Tibial artery (tissue), 4 donors: ENCODE measurements at regions not wholly inside any gene's neighbourhood (a gene's known extent, or its start where the extent isn't known, plus 50 kb on each side); places are given as distances from the start of the nearest gene placed in this dataset.
"Not testable (repeated sequence)": the region's sequence is repeated elsewhere in the genome, so short reads cannot be mapped to it uniquely, and the experiment has no call there.

Source experiments
- DNase-seq, 2 donors: peaks; one replicate each; pipeline ENCODE4 v3.0.0-alpha.2; 2019
- H3K27ac ChIP-seq, 2 donors: fragments of 200-600 bp; sonication (generic) in 1 of 2; 1 replicate in 1 of 2; 2 replicates in 1 of 2; pipeline ENCODE4 v1.5.1; 2018 to 2019; ENCODE audit warnings: mild to moderate bottlenecking in 1 of 2
- H3K27me3 ChIP-seq, 2 donors: fragments of 200-600 bp; sonication (generic) in 1 of 2; one replicate each; pipeline versions ENCODE4 v1.5.1 to v1.6.0; 2016 to 2019
- H3K36me3 ChIP-seq, 3 donors: fragments of 200-600 bp; sonication (generic) in 2 of 3; one replicate each; pipeline ENCODE4 v1.5.1; 2016 to 2019; ENCODE audit warnings: mild to moderate bottlenecking in 2 of 3
- H3K4me1 ChIP-seq, 4 donors: fragments of 200-600 bp; sonication (generic) in 2 of 4; 1 replicate in 3 of 4; 2 replicates in 1 of 4; pipeline ENCODE4 v1.5.1; 2016 to 2019
- H3K4me3 ChIP-seq, 2 donors: fragments of 200-600 bp; sonication (generic) in 1 of 2; 1 replicate in 1 of 2; 2 replicates in 1 of 2; pipeline ENCODE4 v1.5.1; 2018 to 2019; ENCODE audit warnings: mild to moderate bottlenecking in 2 of 2
- H3K9me3 ChIP-seq, 3 donors: fragments of 200-600 bp; sonication (generic) in 1 of 3; one replicate each; pipeline ENCODE4 v1.5.1; 2016 to 2019
- CTCF ChIP-seq, 2 experiments: fragments of 200-600 bp in 1 of 2; fragments of 450-650 bp in 1 of 2; IDR thresholded peaks; one replicate each; pipeline ENCODE4 v1.5.1; 2017 to 2019; ENCODE audit warnings: antibody characterized with exemption in 2 of 2, mild to moderate bottlenecking in 1 of 2, moderate library complexity in 1 of 2
- intact Hi-C: fragments of 100-400 bp; cut with DNase I; formaldehyde crosslinking; loops from one replicate; pipeline ENCODE4 v1.15.0; 2023; ENCODE audit warnings: low total_unique reads

- no peaks in the 10 kb centered on the region for H3K27me3 ChIP-seq
- no peaks in the 10 kb centered on the region for H3K9me3 ChIP-seq
- TF ChIP-seq CTCF (IDR thresholded peaks at IDR 0.05) = no peak
- no peak for DNase-seq
- intact Hi-C loops = no loop called here
- H3K27ac ChIP-seq = no peak overlapping the region
- H3K4me1 ChIP-seq = no peaks in the 10 kb centered on the region
- H3K36me3 ChIP-seq = no peaks in the 10 kb centered on the region
- no peak overlapping the region for H3K4me3 ChIP-seq
Observed at GRCh38 chr12:59429766-59430165, 166.1 kb upstream of the SLC16A7 start.

- H3K4me3 ChIP-seq = no peak overlapping the region
- TF ChIP-seq CTCF (IDR thresholded peaks at IDR 0.05) = no peak
Observed at GRCh38 chr12:59425798-59426197, 170.0 kb upstream of the SLC16A7 start.

DNA sequence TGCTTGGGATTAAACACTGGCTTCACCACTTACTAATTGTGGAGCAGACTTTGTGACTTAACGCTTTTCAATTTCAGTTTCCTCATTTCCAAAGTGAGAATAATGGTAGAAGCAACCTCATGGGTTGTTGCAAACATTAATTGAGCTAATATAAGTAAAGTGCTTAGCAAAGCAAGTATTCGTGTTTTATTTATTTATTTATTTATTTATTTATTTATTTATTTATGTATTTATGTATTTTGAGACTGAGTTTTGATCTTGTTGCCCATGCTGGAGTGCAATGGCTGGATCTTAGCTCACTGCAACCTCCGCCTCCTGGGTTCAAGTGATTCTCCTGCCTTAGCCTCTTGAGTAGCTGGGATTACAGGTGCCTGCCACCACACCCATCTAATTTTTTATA is 171.2 kb upstream of the SLC16A7 start:
- H3K27ac ChIP-seq, intact Hi-C loops, H3K36me3 ChIP-seq, H3K27me3 ChIP-seq, H3K4me3 ChIP-seq, H3K4me1 ChIP-seq, DNase-seq, H3K9me3 ChIP-seq: not testable (repeated sequence)

More at GRCh38 chr12:59425798-59426197, 170.0 kb upstream of the SLC16A7 start:
- DNase-seq = no peak
- Histone ChIP-seq H3K27ac (no peak overlapping the region), H3K4me1 (no peaks in the 10 kb centered on the region), H3K27me3 (no peaks in the 10 kb centered on the region), H3K9me3 (no peaks in the 10 kb centered on the region), H3K36me3 (no peaks in the 10 kb centered on the region)
- intact Hi-C loops = no loop called here

DNA sequence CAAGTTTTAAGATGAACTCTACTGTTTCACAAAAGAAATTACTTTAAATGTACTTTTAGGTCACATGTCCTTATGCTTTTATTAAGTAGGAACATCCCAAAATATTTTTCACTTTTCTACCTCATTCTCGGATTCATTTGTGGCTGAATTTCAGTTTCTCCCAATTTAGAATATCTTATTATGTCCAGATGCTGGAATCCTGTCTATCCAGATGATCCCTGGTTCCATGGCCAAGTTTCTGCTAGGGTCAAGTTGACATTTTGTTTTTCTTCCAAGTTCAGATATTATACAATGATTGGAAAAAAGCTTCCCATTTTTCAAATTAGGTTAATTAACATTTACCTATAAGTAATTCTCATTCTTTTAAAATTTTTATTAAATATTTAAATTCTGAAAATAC is 181.8 kb upstream of the SLC16A7 start:
- H3K36me3 ChIP-seq = no peaks in the 10 kb centered on the region
- H3K4me3 ChIP-seq = no peak overlapping the region
- no peaks in the 10 kb centered on the region for H3K9me3 ChIP-seq
- H3K27ac ChIP-seq = no peak overlapping the region
- H3K27me3 ChIP-seq = no peaks in the 10 kb centered on the region
- intact Hi-C loops = no loop called here
- H3K4me1 ChIP-seq = no peaks in the 10 kb centered on the region
- no peak for TF ChIP-seq CTCF (IDR thresholded peaks at IDR 0.05)
- DNase-seq = no peak

- H3K9me3 ChIP-seq = no peaks in the 10 kb centered on the region
- no peaks in the 10 kb centered on the region for H3K36me3 ChIP-seq
- DNase-seq = no peak
- no peak overlapping the region for H3K4me3 ChIP-seq
- H3K27ac ChIP-seq = no peak overlapping the region
- H3K27me3 ChIP-seq = no peaks in the 10 kb centered on the region
- H3K4me1 ChIP-seq = peaks cover 0 to 14% (median 2%) of the 10 kb centered on the region in 4 donors
- no peak for TF ChIP-seq CTCF (IDR thresholded peaks at IDR 0.05)
- intact Hi-C loops = loop anchor here (10.0 kb wide), 1 partner anchor 426 kb away; no protein-coding TSS in a partner anchor
Observed at GRCh38 chr12:59408431-59408830, 187.4 kb upstream of the SLC16A7 start.

GRCh38 chr12:59407799-59408198 is 188.0 kb upstream of the SLC16A7 start:
- peaks cover 0 to 14% (median 2%) of the 10 kb centered on the region in 4 donors for H3K4me1 ChIP-seq
- DNase-seq = no peak
- H3K27ac ChIP-seq = no peak overlapping the region
- TF ChIP-seq CTCF (IDR thresholded peaks at IDR 0.05) = no peak
- intact Hi-C loops = loop anchor here (10.0 kb wide), 1 partner anchor 427 kb away; no protein-coding TSS in a partner anchor
- H3K9me3 ChIP-seq = no peaks in the 10 kb centered on the region
- H3K4me3 ChIP-seq = no peak overlapping the region
- no peaks in the 10 kb centered on the region for H3K27me3 ChIP-seq
- H3K36me3 ChIP-seq = no peaks in the 10 kb centered on the region
